Endothelial cell of umbilical vein (primary cell): ENCODE measurements at regions not wholly inside any gene's neighbourhood (a gene's known extent, or its start where the extent isn't known, plus 50 kb on each side); places are given as distances from the start of the nearest gene placed in this dataset.

Source experiments
- BruUV-seq: library from RNA; stranded (reverse); fragments of 400-500 nt; replicated peaks from 2 replicates; lab custom pipeline; 2021; lab: Mats Ljungman, UMichigan
- CTCF ChIA-PET: fragments of 300-600, 350-600 bp; sonication (Branson Sonifier 250); formaldehyde crosslinking; loops from one replicate; lab custom pipeline; 2021; ENCODE audit warnings: antibody characterized with exemption, inconsistent platforms; lab: Charles Lee
- POLR2A ChIA-PET: fragments of 300-600, 350-600 bp; sonication (Branson Sonifier 250); formaldehyde crosslinking; loops from one replicate; lab custom pipeline; 2021; ENCODE audit warnings: antibody characterized with exemption, inconsistent platforms; lab: Charles Lee
- DNase-seq: peaks from one replicate; pipeline ENCODE4 v3.0.0-alpha.2; 2011; ENCODE audit warnings: low read depth, low spot score
- FAIRE-seq: peaks from 2 replicates; lab custom pipeline; 2011; peaks lifted over from hg19 to GRCh38; lab: Jason Lieb, UNC
- H2AFZ ChIP-seq: 2 replicates; pipeline ENCODE4 v1.6.0; 2012; ENCODE audit warnings: low read depth, low read length, control low read depth, inconsistent platforms
- H3K27ac ChIP-seq: 2 replicates; pipeline ENCODE4 v1.5.1; 2011; ENCODE audit warnings: low read depth, mild to moderate bottlenecking, control low read depth, low read length, moderate library complexity; ENCODE audit not compliant: insufficient read depth
- H3K27me3 ChIP-seq, 2 experiments: 2 replicates each; pipeline versions ENCODE4 v1.6.0 to v1.6.1; 2011; ENCODE audit warnings: low read length in 2 of 2, mixed read lengths in 1 of 2; ENCODE audit not compliant: control insufficient read depth in 2 of 2, insufficient read depth in 2 of 2
- H3K36me3 ChIP-seq, 2 experiments: 2 replicates in 1 of 2; 3 replicates in 1 of 2; pipeline ENCODE4 v1.5.1; 2011; ENCODE audit warnings: low read length in 2 of 2, mild to moderate bottlenecking in 1 of 2, moderate library complexity in 1 of 2; ENCODE audit not compliant: control insufficient read depth in 2 of 2, insufficient read depth in 2 of 2; ENCODE audit errors: extremely low read depth in 1 of 2
- H3K4me1 ChIP-seq: 3 replicates; pipeline ENCODE4 v1.5.1; 2011; ENCODE audit warnings: mild to moderate bottlenecking, low read length; ENCODE audit not compliant: control insufficient read depth, insufficient read depth; ENCODE audit errors: extremely low read depth
- H3K4me2 ChIP-seq: 2 replicates; pipeline ENCODE4 v1.6.1; 2011; ENCODE audit warnings: low read length, control low read depth, mixed read lengths; ENCODE audit not compliant: insufficient read depth
- H3K4me3 ChIP-seq, 3 experiments: fragments of 200-600 bp in 1 of 3; sonication (generic), shearing (Covaris generic) in 1 of 3; replicated peaks in 1 of 3; 2 replicates each; pipeline ENCODE4 v1.5.1; 2011 to 2016; ENCODE audit warnings: control low read depth in 3 of 3, low read length in 3 of 3, mild to moderate bottlenecking in 2 of 3, inconsistent platforms in 1 of 3, low read depth in 1 of 3, moderate library complexity in 1 of 3; ENCODE audit not compliant: insufficient read depth in 1 of 3
- H3K79me2 ChIP-seq: 2 replicates; pipeline ENCODE4 v1.6.0; 2012; ENCODE audit warnings: low read length, inconsistent platforms; ENCODE audit not compliant: control insufficient read depth, insufficient read depth
- H3K9ac ChIP-seq: replicated peaks from 2 replicates; pipeline ENCODE3; 2011; ENCODE audit warnings: low read length, control low read depth; ENCODE audit not compliant: insufficient read depth; ENCODE audit errors: extremely low read depth
- H3K9me1 ChIP-seq: replicated peaks from 3 replicates; pipeline ENCODE4 v1.6.0; 2011; ENCODE audit warnings: mild to moderate bottlenecking, low read length; ENCODE audit not compliant: control insufficient read depth, insufficient read depth; ENCODE audit errors: extremely low read depth
- H3K9me3 ChIP-seq: replicated peaks from 2 replicates; pipeline ENCODE4 v1.5.1; 2012; ENCODE audit warnings: low read length, inconsistent platforms; ENCODE audit not compliant: control insufficient read depth, insufficient read depth
- H4K20me1 ChIP-seq: replicated peaks from 2 replicates; pipeline ENCODE3; 2011; ENCODE audit warnings: mild to moderate bottlenecking, low read length; ENCODE audit not compliant: control insufficient read depth, insufficient read depth; ENCODE audit errors: extremely low read depth
- EZH2 ChIP-seq: IDR thresholded peaks from 2 replicates; pipeline ENCODE4 v1.6.1; 2012; ENCODE audit warnings: borderline replicate concordance, low read depth, mild to moderate bottlenecking, moderate library complexity, low read length, inconsistent platforms; ENCODE audit not compliant: severe bottlenecking
- FOS ChIP-seq: IDR thresholded peaks from 2 replicates; pipeline ENCODE4 v1.6.1; 2011; ENCODE audit warnings: mild to moderate bottlenecking, low read length, moderate library complexity, borderline replicate concordance; ENCODE audit not compliant: insufficient read depth
- JUN ChIP-seq: IDR thresholded peaks from 2 replicates; pipeline ENCODE4 v1.6.1; 2011; ENCODE audit warnings: borderline replicate concordance, low read depth; ENCODE audit not compliant: insufficient read length, insufficient read depth
- POLR2AphosphoS5 ChIP-seq: IDR thresholded peaks from 2 replicates; pipeline ENCODE4 v1.6.1; 2012; ENCODE audit warnings: low read depth, mild to moderate bottlenecking, control low read depth, low read length, moderate library complexity; ENCODE audit not compliant: insufficient read depth
- dilution Hi-C: fragments of 300-500 bp; cut with MboI; formaldehyde crosslinking; loops from one replicate; pipeline ENCODE4 v1.15.0; 2019; ENCODE audit warnings: low sequenced_read_pairs; ENCODE audit not compliant: extremely low pct_ligation_motif_present
- intact Hi-C: fragments of 100-400 bp; cut with micrococcal nuclease; formaldehyde crosslinking; loops from one replicate; pipeline ENCODE4 v1.10.0; 2022

GRCh38 chrX:152074163-152074562 is 64.2 kb downstream of the MAGEA10 start:
- dilution Hi-C loops (no loop called here), intact Hi-C loops (no loop called here)
- FAIRE-seq = no peak
- H3K79me2 ChIP-seq = no peaks in the 10 kb centered on the region
- CTCF ChIA-PET = no interaction called here
- H3K27ac ChIP-seq = no peak overlapping the region
- no peaks in the 10 kb centered on the region for H3K27me3 ChIP-seq
- H3K9ac ChIP-seq = no peak overlapping the region
- H3K4me1 ChIP-seq = no peaks in the 10 kb centered on the region
- H2AFZ ChIP-seq = no peak overlapping the region
- no peak overlapping the region for H3K4me2 ChIP-seq
- no peaks in the 10 kb centered on the region for H4K20me1 ChIP-seq
- no peaks in the 10 kb centered on the region for H3K9me3 ChIP-seq
- POLR2A ChIA-PET = no interaction called here
- H3K4me3 ChIP-seq = no peak overlapping the region
- no TSS peak for BruUV-seq
- H3K9me1 ChIP-seq = no peaks in the 10 kb centered on the region
- no peaks in the 10 kb centered on the region for H3K36me3 ChIP-seq
- DNase-seq = no peak
- TF ChIP-seq EZH2 (no peak), POLR2AphosphoS5 (no peak)

GRCh38 chrX:152072236-152072635 is 66.1 kb downstream of the MAGEA10 start:
- H3K4me3 ChIP-seq = no peak overlapping the region
- no peak overlapping the region for H2AFZ ChIP-seq
- H3K4me1 ChIP-seq = no peaks in the 10 kb centered on the region
- no peaks in the 10 kb centered on the region for H4K20me1 ChIP-seq
- no peak for FAIRE-seq
- ChIA-PET POLR2A (no interaction called here), CTCF (interaction anchor here (1.0 to 1.1 kb wide), 2 partner anchors 319 to 560 kb away, joined by 3 read pairs; no protein-coding TSS in a partner anchor)
- no peak overlapping the region for H3K9ac ChIP-seq
- DNase-seq = peak; percentile 51
- BruUV-seq = no TSS peak
- intact Hi-C loops (no loop called here), dilution Hi-C loops (no loop called here)
- no peak overlapping the region for H3K4me2 ChIP-seq
- no peaks in the 10 kb centered on the region for H3K36me3 ChIP-seq
- no peaks in the 10 kb centered on the region for H3K27me3 ChIP-seq
- no peaks in the 10 kb centered on the region for H3K9me1 ChIP-seq
- TF ChIP-seq POLR2AphosphoS5 (no peak), FOS (peak; percentile 71), JUN (peak; percentile 22)
- H3K27ac ChIP-seq = no peak overlapping the region
- H3K79me2 ChIP-seq = no peaks in the 10 kb centered on the region
- no peaks in the 10 kb centered on the region for H3K9me3 ChIP-seq
